Liver (tissue), 8 donors: ENCODE measurements at regions not wholly inside any gene's neighbourhood (a gene's known extent, or its start where the extent isn't known, plus 50 kb on each side); places are given as distances from the start of the nearest gene placed in this dataset.

Experiments used
- DNase-seq: peaks from one replicate; pipeline ENCODE4 v3.0.0-alpha.2; 2017; ENCODE audit warnings: low spot score
- H3K27ac ChIP-seq, 2 donors: one replicate each; pipeline ENCODE4 v1.7.0; 2013; ENCODE audit warnings: inconsistent platforms in 2 of 2, low read length in 2 of 2, control low read depth in 1 of 2, low read depth in 1 of 2, mild to moderate bottlenecking in 1 of 2
- H3K27me3 ChIP-seq, 4 donors: one replicate each; pipeline versions ENCODE4 v1.6.1 to v1.7.0; 2013; ENCODE audit warnings: low read length in 3 of 4, inconsistent platforms in 1 of 4, mild to moderate bottlenecking in 1 of 4, moderate library complexity in 1 of 4; ENCODE audit not compliant: control insufficient read depth in 4 of 4, insufficient read depth in 4 of 4
- H3K36me3 ChIP-seq, 4 donors: one replicate each; pipeline versions ENCODE4 v1.6.1 to v1.7.0; 2013; ENCODE audit warnings: low read length in 3 of 4, mild to moderate bottlenecking in 3 of 4, low read depth in 1 of 4, moderate library complexity in 1 of 4; ENCODE audit not compliant: control insufficient read depth in 4 of 4, insufficient read depth in 3 of 4
- H3K4me1 ChIP-seq, 4 donors: one replicate each; pipeline versions ENCODE4 v1.6.1 to v1.7.0; 2013; ENCODE audit warnings: low read length in 3 of 4, mild to moderate bottlenecking in 3 of 4, moderate library complexity in 1 of 4; ENCODE audit not compliant: control insufficient read depth in 4 of 4, insufficient read depth in 4 of 4
- H3K4me3 ChIP-seq, 3 donors: one replicate each; pipeline versions ENCODE4 v1.6.1 to v1.7.0; 2013; ENCODE audit warnings: low read length in 3 of 3, control low read depth in 1 of 3, low read depth in 1 of 3, mild to moderate bottlenecking in 1 of 3
- H3K9ac ChIP-seq, 2 donors: one replicate each; pipeline ENCODE4 v1.7.0; 2013; ENCODE audit warnings: low read length in 2 of 2, mild to moderate bottlenecking in 2 of 2, moderate library complexity in 2 of 2, control low read depth in 1 of 2, low read depth in 1 of 2
- H3K9me3 ChIP-seq, 4 donors: one replicate each; pipeline versions ENCODE4 v1.6.1 to v1.7.0; 2013; ENCODE audit warnings: low read length in 3 of 4; ENCODE audit not compliant: control insufficient read depth in 4 of 4
- CTCF ChIP-seq: fragments of 150-350 bp; IDR thresholded peaks from 2 replicates; pipeline ENCODE4 v1.5.1; 2017; ENCODE audit warnings: improper control_type of control experiment, low read depth, low read length; ENCODE audit not compliant: missing input control
- EGR1 ChIP-seq, 2 donors: IDR thresholded peaks; 2 replicates each; pipeline ENCODE4 v1.6.1; 2016 to 2018; ENCODE audit warnings: antibody characterized with exemption in 2 of 2, low read depth in 2 of 2
- FOXA1 ChIP-seq: IDR thresholded peaks from 2 replicates; pipeline ENCODE4 v1.6.1; 2016; ENCODE audit warnings: antibody characterized with exemption
- FOXA2 ChIP-seq: IDR thresholded peaks from 2 replicates; pipeline ENCODE4 v1.6.1; 2016; ENCODE audit warnings: antibody characterized with exemption
- GABPA ChIP-seq, 2 donors: IDR thresholded peaks in 1 of 2; conservative IDR thresholded peaks in 1 of 2; 2 replicates each; pipeline ENCODE4 v1.6.1; 2016; ENCODE audit warnings: antibody characterized with exemption in 2 of 2, mild to moderate bottlenecking in 1 of 2, moderate library complexity in 1 of 2
- HNF4A ChIP-seq, 2 donors: conservative IDR thresholded peaks; 2 replicates each; pipeline ENCODE4 v1.6.1; 2016; ENCODE audit warnings: antibody characterized with exemption in 2 of 2, mild to moderate bottlenecking in 2 of 2
- NR2F2 ChIP-seq: IDR thresholded peaks from 2 replicates; pipeline ENCODE4 v1.6.1; 2016; ENCODE audit warnings: antibody characterized with exemption
- REST ChIP-seq: IDR thresholded peaks from 2 replicates; pipeline ENCODE4 v1.6.1; 2016; ENCODE audit warnings: antibody characterized with exemption, mild to moderate bottlenecking
- RXRA ChIP-seq, 2 donors: IDR thresholded peaks; 2 replicates each; pipeline ENCODE4 v1.6.1; 2017 to 2018; ENCODE audit warnings: antibody characterized with exemption in 2 of 2, mild to moderate bottlenecking in 1 of 2
- SP1 ChIP-seq: IDR thresholded peaks from 2 replicates; pipeline ENCODE4 v1.6.1; 2018; ENCODE audit warnings: antibody characterized with exemption, mild to moderate bottlenecking
- TAF1 ChIP-seq: conservative IDR thresholded peaks from 2 replicates; pipeline ENCODE4 v1.6.1; 2016; ENCODE audit warnings: antibody characterized with exemption, mild to moderate bottlenecking
- YY1 ChIP-seq: IDR thresholded peaks from 2 replicates; pipeline ENCODE4 v1.6.1; 2016; ENCODE audit warnings: antibody characterized with exemption, mild to moderate bottlenecking
- ZBTB33 ChIP-seq: IDR thresholded peaks from 2 replicates; pipeline ENCODE4 v1.6.1; 2016; ENCODE audit warnings: antibody characterized with exemption
- WGBS: extraction: QIAGEN DNeasy Blood & Tissue Kit; methylation state at CpG from one replicate; pipeline ENCODE4 v1.1.7; 2013; 5-methylcytosine and 5-hydroxymethylcytosine counted together
- donor health status: healthy.
- donor health status: healthy.
- donor health status: healthy.
- donor health status: healthy.
- donor health status: healthy.

GRCh38 chr1:218796773-218797172 is 376.9 kb upstream of the LYPLAL1 start:
- Histone ChIP-seq H3K4me1 (no peaks in the 10 kb centered on the region), H3K4me3 (no peak overlapping the region), H3K27me3 (no peaks in the 10 kb centered on the region), H3K9me3 (no peaks in the 10 kb centered on the region), H3K36me3 (no peaks in the 10 kb centered on the region), H3K27ac (no peak overlapping the region), H3K9ac (no peak overlapping the region)
- no peak for TF ChIP-seq TAF1
- no peak for TF ChIP-seq NR2F2
- no peak for TF ChIP-seq REST
- 94% methylated on average over 3 of the region's 3 CpGs for WGBS
- DNase-seq, result no peak

GRCh38 chr1:218802799-218803198 is 370.9 kb upstream of the LYPLAL1 start:
- TF ChIP-seq FOXA2, result no peak
- no peak for TF ChIP-seq TAF1
- no peak for TF ChIP-seq CTCF
- no peak for TF ChIP-seq YY1
- TF ChIP-seq HNF4A (conservative IDR thresholded peaks at IDR 0.05), result no peak
- no peak for TF ChIP-seq RXRA (IDR thresholded peaks at IDR 0.05)
- no peak for TF ChIP-seq FOXA1
- TF ChIP-seq REST, result no peak
- no peak for TF ChIP-seq NR2F2
- TF ChIP-seq GABPA (IDR thresholded peaks at IDR 0.05 in 1 of 2, conservative IDR thresholded peaks at IDR 0.05 in 1 of 2), result no peak
- TF ChIP-seq SP1, result no peak
- TF ChIP-seq EGR1 (IDR thresholded peaks at IDR 0.05; ENCODE audit: low read depth in 2 of 2), result no peak
- no peak for TF ChIP-seq ZBTB33
- Histone ChIP-seq H3K27ac (no peak overlapping the region), H3K27me3 (no peaks in the 10 kb centered on the region), H3K4me3 (no peak overlapping the region), H3K9ac (no peak overlapping the region), H3K4me1 (no peaks in the 10 kb centered on the region), H3K9me3 (no peaks in the 10 kb centered on the region), H3K36me3 (no peaks in the 10 kb centered on the region)
- 69% methylated on average over 3 of the region's 3 CpGs for WGBS
- DNase-seq, result no peak
